Hepatocyte (in vitro differentiated cells): ENCODE measurements at regions not wholly inside any gene's neighbourhood (a gene's known extent, or its start where the extent isn't known, plus 50 kb on each side); places are given as distances from the start of the nearest gene placed in this dataset.

Source experiments
- CTCF ChIP-seq: fragments of 200-600 bp; sonication (generic); IDR thresholded peaks from 2 replicates; pipeline ENCODE4 v1.5.1; 2016; ENCODE audit warnings: antibody characterized with exemption, mild to moderate bottlenecking; ENCODE audit not compliant: poor library complexity
- EZH2 ChIP-seq: fragments of 200-600 bp; sonication (generic); IDR thresholded peaks from 2 replicates; pipeline ENCODE4 v1.6.1; 2016; ENCODE audit warnings: antibody characterized with exemption, mild to moderate bottlenecking, borderline replicate concordance
- EZH2phosphoT487 ChIP-seq: fragments of 200-600 bp; sonication (generic); IDR thresholded peaks from one replicate; pipeline ENCODE4 v1.6.1; 2018; ENCODE audit warnings: antibody characterized with exemption, mild to moderate bottlenecking, low read depth, moderate library complexity; ENCODE audit not compliant: unreplicated experiment, severe bottlenecking

GRCh38 chr6:235763-236360 is 56.4 kb upstream of the DUSP22 start:
- TF ChIP-seq CTCF: no peak
- TF ChIP-seq EZH2: no peak
- no peak for TF ChIP-seq EZH2phosphoT487
